Activated CD4-positive, alpha-beta T cell treated with anti-CD3 and anti-CD28 coated beads, Interleukin-2, amount 10 ng/mL, durations not matched to agents 24 days and 14 days (primary cell): ENCODE measurements at regions not wholly inside any gene's neighbourhood (a gene's known extent, or its start where the extent isn't known, plus 50 kb on each side); places are given as distances from the start of the nearest gene placed in this dataset.

ENCODE experiments used
- DNase-seq: peaks from one replicate; pipeline ENCODE4 v3.0.0; 2022
- H3K27ac Mint-ChIP-seq: one replicate; pipeline ENCODE4 v1.8.0; 2022; ENCODE audit warnings: mild to moderate bottlenecking, mixed read lengths
- H3K27me3 Mint-ChIP-seq: one replicate; pipeline ENCODE4 v1.8.0; 2022; ENCODE audit warnings: mixed read lengths
- H3K36me3 Mint-ChIP-seq: one replicate; pipeline ENCODE4 v1.8.0; 2022; ENCODE audit warnings: low read depth, mild to moderate bottlenecking, mixed read lengths
- H3K4me1 Mint-ChIP-seq: one replicate; pipeline ENCODE4 v1.8.0; 2021; ENCODE audit warnings: mixed read lengths
- H3K4me3 Mint-ChIP-seq: one replicate; pipeline ENCODE4 v1.8.0; 2022; ENCODE audit warnings: mild to moderate bottlenecking, moderate library complexity, mixed read lengths
- H3K9me3 Mint-ChIP-seq: one replicate; pipeline ENCODE4 v1.8.0; 2021; ENCODE audit warnings: mixed read lengths
- intact Hi-C: fragments of 100-400 bp; cut with micrococcal nuclease; formaldehyde crosslinking; loops from one replicate; pipeline ENCODE4 v1.15.1; 2023

GRCh38 chr1:216785221-216785620 lies 62.0 kb upstream of the ESRRG start:
- Mint-ChIP-seq H3K4me1 (no peaks in the 10 kb centered on the region), H3K9me3 (no peaks in the 10 kb centered on the region), H3K27ac (no peak overlapping the region), H3K36me3 (no peaks in the 10 kb centered on the region), H3K4me3 (no peak overlapping the region), H3K27me3 (no peaks in the 10 kb centered on the region)
- intact Hi-C loops, result no loop called here
- DNase-seq, result no peak

- intact Hi-C loops, result no loop called here
- Mint-ChIP-seq H3K4me1 (no peaks in the 10 kb centered on the region), H3K4me3 (no peak overlapping the region), H3K36me3 (no peaks in the 10 kb centered on the region), H3K27me3 (no peaks in the 10 kb centered on the region), H3K9me3 (no peaks in the 10 kb centered on the region), H3K27ac (no peak overlapping the region)
- DNase-seq, result no peak
Measured at GRCh38 chr1:216779686-216780085, 56.5 kb upstream of the ESRRG start.

- no peak overlapping the region for H3K27ac Mint-ChIP-seq
- no peaks in the 10 kb centered on the region for H3K4me1 Mint-ChIP-seq
- no peaks in the 10 kb centered on the region for H3K36me3 Mint-ChIP-seq
- intact Hi-C loops, result no loop called here
- no peak for DNase-seq
- H3K27me3 Mint-ChIP-seq, result no peaks in the 10 kb centered on the region
- no peaks in the 10 kb centered on the region for H3K9me3 Mint-ChIP-seq
- H3K4me3 Mint-ChIP-seq, result no peak overlapping the region
Measured at GRCh38 chr1:216778737-216779136, 55.5 kb upstream of the ESRRG start.

- no peaks in the 10 kb centered on the region for H3K9me3 Mint-ChIP-seq
- intact Hi-C loops, result no loop called here
- H3K4me1 Mint-ChIP-seq, result no peaks in the 10 kb centered on the region
- no peak overlapping the region for H3K4me3 Mint-ChIP-seq
- DNase-seq, result no peak
- no peak overlapping the region for H3K27ac Mint-ChIP-seq
- H3K27me3 Mint-ChIP-seq, result no peaks in the 10 kb centered on the region
- no peaks in the 10 kb centered on the region for H3K36me3 Mint-ChIP-seq
Measured at GRCh38 chr1:216777148-216777547, 53.9 kb upstream of the ESRRG start.
